SKM-1 (cell line): ENCODE measurements at regions not wholly inside any gene's neighbourhood (a gene's known extent, or its start where the extent isn't known, plus 50 kb on each side); places are given as distances from the start of the nearest gene placed in this dataset.

Source experiments
- DNase-seq: peaks from one replicate; lab custom pipeline; 2025; ENCODE audit not compliant: unreplicated experiment; lab: John Stamatoyannopoulos, UW

GRCh38 chr11:135075740-135076139 lies 663.7 kb upstream of the B3GAT1 start:
- DNase-seq = no peak

- DNase-seq = no peak
Observed at GRCh38 chr11:135074397-135074998, 662.5 kb upstream of the B3GAT1 start.

- DNase-seq = no peak
Observed at GRCh38 chr11:135073870-135074269, 661.8 kb upstream of the B3GAT1 start.

GRCh38 chr11:135073381-135073780 lies 661.3 kb upstream of the B3GAT1 start:
- DNase-seq = no peak

GRCh38 chr11:135069890-135070289 lies 657.8 kb upstream of the B3GAT1 start:
- no peak for DNase-seq

- no peak for DNase-seq
Observed at GRCh38 chr11:135069063-135069462, 657.0 kb upstream of the B3GAT1 start.

- DNase-seq = no peak
Observed at GRCh38 chr11:135062994-135063393, 651.0 kb upstream of the B3GAT1 start.

GRCh38 chr11:135061166-135061565 lies 649.1 kb upstream of the B3GAT1 start:
- no peak for DNase-seq

GRCh38 chr11:135046986-135047385 lies 634.9 kb upstream of the B3GAT1 start:
- DNase-seq = no peak

- no peak for DNase-seq
Observed at GRCh38 chr11:135046556-135046955, 634.5 kb upstream of the B3GAT1 start.

- DNase-seq = no peak
Observed at GRCh38 chr11:135043434-135043833, 631.4 kb upstream of the B3GAT1 start.

- no peak for DNase-seq
Observed at GRCh38 chr11:135037828-135038227, 625.8 kb upstream of the B3GAT1 start.

GRCh38 chr11:135036488-135037297 lies 624.7 kb upstream of the B3GAT1 start:
- no peak for DNase-seq

GRCh38 chr11:135035282-135035681 lies 623.2 kb upstream of the B3GAT1 start:
- DNase-seq = no peak

GRCh38 chr11:135033540-135033939 lies 621.5 kb upstream of the B3GAT1 start:
- no peak for DNase-seq

GRCh38 chr11:135031205-135031989 lies 619.4 kb upstream of the B3GAT1 start:
- DNase-seq = no peak

GRCh38 chr11:135027461-135027860 lies 615.4 kb upstream of the B3GAT1 start:
- no peak for DNase-seq

GRCh38 chr11:135023499-135023898 lies 611.5 kb upstream of the B3GAT1 start:
- no peak for DNase-seq

GRCh38 chr11:135022454-135022853 lies 610.4 kb upstream of the B3GAT1 start:
- no peak for DNase-seq

GRCh38 chr11:135019899-135020298 lies 607.9 kb upstream of the B3GAT1 start:
- DNase-seq = peak; percentile 8

GRCh38 chr11:135019343-135019871 lies 607.4 kb upstream of the B3GAT1 start:
- no peak for DNase-seq

- no peak for DNase-seq
Observed at GRCh38 chr11:135017296-135017695, 605.3 kb upstream of the B3GAT1 start.
